Neural cell (in vitro differentiated cells): ENCODE measurements at regions not wholly inside any gene's neighbourhood (a gene's known extent, or its start where the extent isn't known, plus 50 kb on each side); places are given as distances from the start of the nearest gene placed in this dataset.

ENCODE experiments used
- H2AFZ ChIP-seq: fragments of 200-600, 300-800 bp; sonication (generic), shearing (Covaris generic); 2 replicates; pipeline ENCODE4 v1.6.0; 2014; ENCODE audit warnings: low read depth, mild to moderate bottlenecking, antibody characterized with exemption, low read length, moderate library complexity
- H3F3A ChIP-seq: fragments of 200-600 bp; shearing (Covaris generic); 2 replicates; pipeline ENCODE4 v1.6.1; 2016; ENCODE audit warnings: mild to moderate bottlenecking, moderate library complexity, mixed read lengths, antibody characterized with exemption, low read length; ENCODE audit not compliant: insufficient read depth, poor library complexity, severe bottlenecking
- H3K27ac ChIP-seq: fragments of 200-600, 300-800 bp; sonication (generic), shearing (Covaris generic); 2 replicates; pipeline ENCODE4 v1.5.1; 2014; ENCODE audit warnings: mild to moderate bottlenecking, low read length, moderate library complexity
- H3K27me3 ChIP-seq: fragments of 300-800, 200-600 bp; sonication (generic), shearing (Covaris generic); 2 replicates; pipeline ENCODE4 v1.6.0; 2014; ENCODE audit warnings: mild to moderate bottlenecking, low read depth, low read length, moderate library complexity; ENCODE audit not compliant: insufficient read depth
- H3K36me3 ChIP-seq: fragments of 300-800, 200-600 bp; sonication (generic), shearing (Covaris generic); 2 replicates; pipeline ENCODE4 v1.5.1; 2014; ENCODE audit warnings: mild to moderate bottlenecking, antibody characterized with exemption, low read length, moderate library complexity; ENCODE audit not compliant: insufficient read depth
- H3K4me2 ChIP-seq: fragments of 300-800, 200-600 bp; sonication (generic), shearing (Covaris generic); 2 replicates; pipeline ENCODE4 v1.6.0; 2014; ENCODE audit warnings: mild to moderate bottlenecking, low read length
- H3K4me3 ChIP-seq: fragments of 300-800, 200-600 bp; sonication (generic), shearing (Covaris generic); 2 replicates; pipeline ENCODE4 v1.5.1; 2014; ENCODE audit warnings: mild to moderate bottlenecking, low read length, moderate library complexity
- H3K79me2 ChIP-seq: fragments of 200-600 bp; shearing (Covaris generic); replicated peaks from 2 replicates; pipeline ENCODE4 v1.6.0; 2014; ENCODE audit warnings: mild to moderate bottlenecking, low read length, moderate library complexity; ENCODE audit not compliant: insufficient read depth
- H3K9ac ChIP-seq: fragments of 300-800, 200-600 bp; sonication (generic), shearing (Covaris generic); 2 replicates; pipeline ENCODE4 v1.6.1; 2016; ENCODE audit warnings: mild to moderate bottlenecking, low read length, mixed read lengths
- H3K9me2 ChIP-seq: fragments of 200-600 bp; shearing (Covaris generic); 2 replicates; pipeline ENCODE4 v1.6.1; 2016; ENCODE audit warnings: mild to moderate bottlenecking, low read length, mixed read lengths; ENCODE audit not compliant: insufficient read depth
- H3K9me3 ChIP-seq: fragments of 200-600, 300-800 bp; sonication (generic), shearing (Covaris generic); 2 replicates; pipeline ENCODE4 v1.6.1; 2016; ENCODE audit warnings: mild to moderate bottlenecking, mixed run types, low read length, moderate library complexity, mixed read lengths
- H4K20me1 ChIP-seq: fragments of 200-600 bp; shearing (Covaris generic); 2 replicates; pipeline ENCODE4 v1.6.1; 2016; ENCODE audit warnings: mild to moderate bottlenecking, mixed run types; ENCODE audit not compliant: insufficient read depth
- EP300 ChIP-seq: fragments of 450-650 bp; conservative IDR thresholded peaks from 2 replicates; pipeline ENCODE4 v1.6.1; 2014; ENCODE audit warnings: antibody characterized with exemption, mild to moderate bottlenecking, moderate library complexity; ENCODE audit not compliant: poor library complexity, severe bottlenecking
- EZH2 ChIP-seq: fragments of 200-600, 300-800 bp; shearing (Covaris generic), sonication (generic); IDR thresholded peaks from 2 replicates; pipeline ENCODE4 v1.6.1; 2014; ENCODE audit warnings: antibody characterized with exemption, low read length, borderline replicate concordance, mild to moderate bottlenecking; ENCODE audit not compliant: insufficient read depth, poor library complexity, severe bottlenecking
- MXI1 ChIP-seq: fragments of 450-650 bp; conservative IDR thresholded peaks from 2 replicates; pipeline ENCODE4 v1.6.1; 2014; ENCODE audit warnings: antibody characterized with exemption, mild to moderate bottlenecking; ENCODE audit not compliant: poor library complexity, severe bottlenecking
- POLR2AphosphoS5 ChIP-seq: IDR thresholded peaks from 2 replicates; pipeline ENCODE4 v1.6.1; 2012
- RAD21 ChIP-seq: fragments of 450-650 bp; conservative IDR thresholded peaks from 2 replicates; pipeline ENCODE4 v1.6.1; 2014; ENCODE audit warnings: antibody characterized with exemption, mild to moderate bottlenecking, moderate library complexity
- SMC3 ChIP-seq: fragments of 450-650 bp; conservative IDR thresholded peaks from 2 replicates; pipeline ENCODE4 v1.6.1; 2014; ENCODE audit warnings: antibody characterized with exemption, mild to moderate bottlenecking, moderate library complexity; ENCODE audit not compliant: poor library complexity
- TAF1 ChIP-seq: IDR thresholded peaks from 2 replicates; pipeline ENCODE4 v1.6.1; 2012; ENCODE audit warnings: low read depth
- TF ChIP-seq, protein P1 (sequence below): fragments of 450-650 bp; IDR thresholded peaks from 2 replicates; pipeline ENCODE4 v1.5.1; 2014; ENCODE audit warnings: antibody characterized with exemption, mild to moderate bottlenecking, moderate library complexity; ENCODE audit not compliant: poor library complexity, severe bottlenecking
- TF ChIP-seq, protein P2 (sequence below): IDR thresholded peaks from 2 replicates; pipeline ENCODE4 v1.6.1; 2012; ENCODE audit warnings: borderline replicate concordance

- Histone ChIP-seq H3K27me3 (no peaks in the 10 kb centered on the region), H3K9ac (no peak overlapping the region), H3K9me3 (no peaks in the 10 kb centered on the region), H3K27ac (no peak overlapping the region), H2AFZ (no peak overlapping the region), H3K36me3 (no peaks in the 10 kb centered on the region), H3F3A (no peaks in the 10 kb centered on the region), H3K9me2 (no peaks in the 10 kb centered on the region), H4K20me1 (no peaks in the 10 kb centered on the region), H3K4me2 (no peak overlapping the region), H3K79me2 (no peaks in the 10 kb centered on the region), H3K4me3 (no peak overlapping the region)
- no peak for TF ChIP-seq TAF1
- TF ChIP-seq, protein P1, sequence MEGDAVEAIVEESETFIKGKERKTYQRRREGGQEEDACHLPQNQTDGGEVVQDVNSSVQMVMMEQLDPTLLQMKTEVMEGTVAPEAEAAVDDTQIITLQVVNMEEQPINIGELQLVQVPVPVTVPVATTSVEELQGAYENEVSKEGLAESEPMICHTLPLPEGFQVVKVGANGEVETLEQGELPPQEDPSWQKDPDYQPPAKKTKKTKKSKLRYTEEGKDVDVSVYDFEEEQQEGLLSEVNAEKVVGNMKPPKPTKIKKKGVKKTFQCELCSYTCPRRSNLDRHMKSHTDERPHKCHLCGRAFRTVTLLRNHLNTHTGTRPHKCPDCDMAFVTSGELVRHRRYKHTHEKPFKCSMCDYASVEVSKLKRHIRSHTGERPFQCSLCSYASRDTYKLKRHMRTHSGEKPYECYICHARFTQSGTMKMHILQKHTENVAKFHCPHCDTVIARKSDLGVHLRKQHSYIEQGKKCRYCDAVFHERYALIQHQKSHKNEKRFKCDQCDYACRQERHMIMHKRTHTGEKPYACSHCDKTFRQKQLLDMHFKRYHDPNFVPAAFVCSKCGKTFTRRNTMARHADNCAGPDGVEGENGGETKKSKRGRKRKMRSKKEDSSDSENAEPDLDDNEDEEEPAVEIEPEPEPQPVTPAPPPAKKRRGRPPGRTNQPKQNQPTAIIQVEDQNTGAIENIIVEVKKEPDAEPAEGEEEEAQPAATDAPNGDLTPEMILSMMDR, result no peak
- no peak for TF ChIP-seq RAD21
- TF ChIP-seq POLR2AphosphoS5, result no peak
- TF ChIP-seq, protein P2, sequence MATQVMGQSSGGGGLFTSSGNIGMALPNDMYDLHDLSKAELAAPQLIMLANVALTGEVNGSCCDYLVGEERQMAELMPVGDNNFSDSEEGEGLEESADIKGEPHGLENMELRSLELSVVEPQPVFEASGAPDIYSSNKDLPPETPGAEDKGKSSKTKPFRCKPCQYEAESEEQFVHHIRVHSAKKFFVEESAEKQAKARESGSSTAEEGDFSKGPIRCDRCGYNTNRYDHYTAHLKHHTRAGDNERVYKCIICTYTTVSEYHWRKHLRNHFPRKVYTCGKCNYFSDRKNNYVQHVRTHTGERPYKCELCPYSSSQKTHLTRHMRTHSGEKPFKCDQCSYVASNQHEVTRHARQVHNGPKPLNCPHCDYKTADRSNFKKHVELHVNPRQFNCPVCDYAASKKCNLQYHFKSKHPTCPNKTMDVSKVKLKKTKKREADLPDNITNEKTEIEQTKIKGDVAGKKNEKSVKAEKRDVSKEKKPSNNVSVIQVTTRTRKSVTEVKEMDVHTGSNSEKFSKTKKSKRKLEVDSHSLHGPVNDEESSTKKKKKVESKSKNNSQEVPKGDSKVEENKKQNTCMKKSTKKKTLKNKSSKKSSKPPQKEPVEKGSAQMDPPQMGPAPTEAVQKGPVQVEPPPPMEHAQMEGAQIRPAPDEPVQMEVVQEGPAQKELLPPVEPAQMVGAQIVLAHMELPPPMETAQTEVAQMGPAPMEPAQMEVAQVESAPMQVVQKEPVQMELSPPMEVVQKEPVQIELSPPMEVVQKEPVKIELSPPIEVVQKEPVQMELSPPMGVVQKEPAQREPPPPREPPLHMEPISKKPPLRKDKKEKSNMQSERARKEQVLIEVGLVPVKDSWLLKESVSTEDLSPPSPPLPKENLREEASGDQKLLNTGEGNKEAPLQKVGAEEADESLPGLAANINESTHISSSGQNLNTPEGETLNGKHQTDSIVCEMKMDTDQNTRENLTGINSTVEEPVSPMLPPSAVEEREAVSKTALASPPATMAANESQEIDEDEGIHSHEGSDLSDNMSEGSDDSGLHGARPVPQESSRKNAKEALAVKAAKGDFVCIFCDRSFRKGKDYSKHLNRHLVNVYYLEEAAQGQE, result no peak
- no peak for TF ChIP-seq EZH2
- TF ChIP-seq SMC3, result no peak
- TF ChIP-seq EP300, result no peak
- TF ChIP-seq MXI1, result no peak
Observed at GRCh38 chr1:214954617-214954949, 128.0 kb upstream of the KCNK2 start.

DNA sequence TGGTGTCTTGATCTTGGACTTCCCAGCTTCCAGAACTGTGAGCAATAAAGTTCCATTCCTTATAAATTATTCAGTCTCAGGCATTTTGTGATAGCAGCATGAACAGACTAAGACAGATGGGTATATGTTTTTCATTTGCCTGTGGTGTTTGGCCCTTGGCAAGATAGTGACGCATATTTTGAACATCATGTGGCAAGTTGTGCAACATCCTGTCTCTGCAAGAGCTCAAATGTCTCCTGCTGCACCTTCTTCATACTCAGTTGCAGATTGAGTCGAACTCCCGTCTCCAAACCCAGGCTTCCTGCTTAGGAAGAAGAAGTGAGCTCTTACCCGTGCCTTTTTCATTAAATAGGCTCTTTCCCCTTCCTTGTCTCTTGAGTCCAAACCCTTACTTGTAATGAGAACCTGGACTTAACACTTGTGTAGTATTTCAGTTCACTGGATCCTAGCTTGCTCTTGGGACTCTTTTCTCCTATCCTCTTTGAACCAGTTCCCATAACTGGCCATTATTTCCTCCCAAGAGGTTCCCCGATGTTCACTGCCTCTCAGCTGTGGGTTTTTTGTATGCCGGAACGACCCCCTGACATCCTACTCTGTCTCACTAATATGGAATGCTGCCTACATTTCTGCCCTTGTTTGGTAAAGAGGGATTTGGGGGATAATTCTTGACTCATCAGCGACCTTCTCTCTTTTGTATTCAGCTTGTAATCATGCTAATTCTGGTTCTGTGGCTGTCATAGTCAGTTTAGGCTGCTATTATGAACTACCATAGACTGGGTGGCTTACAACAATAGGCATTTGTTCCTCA, 125.0 kb upstream of the KCNK2 start:
- Histone ChIP-seq H3K27me3 (no peaks in the 10 kb centered on the region), H3K4me2 (no peak overlapping the region), H2AFZ (no peak overlapping the region), H3K9me3 (no peaks in the 10 kb centered on the region), H3K79me2 (no peaks in the 10 kb centered on the region), H3K4me3 (no peak overlapping the region), H3K9me2 (no peaks in the 10 kb centered on the region), H4K20me1 (no peaks in the 10 kb centered on the region), H3K27ac (no peak overlapping the region), H3K36me3 (no peaks in the 10 kb centered on the region), H3K9ac (no peak overlapping the region), H3F3A (no peaks in the 10 kb centered on the region)
- TF ChIP-seq, protein P1, result no peak
- no peak for TF ChIP-seq TAF1
- no peak for TF ChIP-seq RAD21
- TF ChIP-seq EZH2, result no peak
- no peak for TF ChIP-seq EP300
